ENCODE measurements at regions not wholly inside any gene's neighbourhood (a gene's known extent, or its start where the extent isn't known, plus 50 kb on each side); places are given as distances from the start of the nearest gene placed in this dataset.

- no peak for DNase-seq (ENCODE audit: extremely low spot score)
- no peak for TF ChIP-seq CTCF (IDR thresholded peaks at IDR 0.05; ENCODE audit: control extremely low read depth, extremely low read depth, low read depth, missing control alignments)
- ChIA-PET CTCF (interaction anchor here (0.6 to 6.7 kb wide), 17 partner anchors 8 to 84 kb away, joined by 3 to 97 read pairs (median 11); no protein-coding TSS in a partner anchor), POLR2A (interaction anchor here (1.0 to 1.4 kb wide), 3 partner anchors 12 to 40 kb away, joined by 3 to 5 read pairs (median 4); no protein-coding TSS in a partner anchor)
Observed at GRCh38 chr7:130958846-130959245, 224.8 kb upstream of the KLF14 start.

- ChIA-PET POLR2A (interaction anchor here (0.9 to 1.4 kb wide), 4 partner anchors 10 to 30 kb away, joined by 4 read pairs; no protein-coding TSS in a partner anchor), CTCF (interaction anchor here (1.0 to 6.7 kb wide), 23 partner anchors 11 to 81 kb away, joined by 3 to 97 read pairs (median 6); no protein-coding TSS in a partner anchor)
- no peak for DNase-seq (ENCODE audit: extremely low spot score)
Observed at GRCh38 chr7:130959743-130960207, 225.8 kb upstream of the KLF14 start.

GRCh38 chr7:130960208-130960988, 226.4 kb upstream of the KLF14 start:
- DNase-seq (ENCODE audit: extremely low spot score) = peak; percentile 47
- CTCF ChIA-PET = interaction anchor here (1.0 to 6.7 kb wide), 21 partner anchors 10 to 80 kb away, joined by 3 to 97 read pairs (median 6); no protein-coding TSS in a partner anchor
- no peak for TF ChIP-seq CTCF (IDR thresholded peaks at IDR 0.05; ENCODE audit: control extremely low read depth, extremely low read depth, low read depth, missing control alignments)
- POLR2A ChIA-PET = interaction anchor here (0.6 to 1.4 kb wide), 5 partner anchors 9 to 50 kb away, joined by 3 to 4 read pairs (median 4); no protein-coding TSS in a partner anchor

More at GRCh38 chr7:130959743-130960207, 225.8 kb upstream of the KLF14 start:
- TF ChIP-seq CTCF (IDR thresholded peaks at IDR 0.05; ENCODE audit: control extremely low read depth, extremely low read depth, low read depth, missing control alignments) = peak; percentile 57

- ChIA-PET POLR2A (interaction anchor here (0.6 kb wide), 1 partner anchor 51 kb away, joined by 3 read pairs; no protein-coding TSS in a partner anchor), CTCF (interaction anchor here (1.0 to 6.7 kb wide), 16 partner anchors 10 to 79 kb away, joined by 3 to 97 read pairs (median 6); no protein-coding TSS in a partner anchor)
- TF ChIP-seq CTCF (IDR thresholded peaks at IDR 0.05; ENCODE audit: control extremely low read depth, extremely low read depth, low read depth, missing control alignments) = no peak
- DNase-seq (ENCODE audit: extremely low spot score) = peak; percentile 73
Observed at GRCh38 chr7:130961128-130961601, 227.2 kb upstream of the KLF14 start.

GRCh38 chr7:130962109-130962508, 228.1 kb upstream of the KLF14 start:
- CTCF ChIA-PET = interaction anchor here (1.4 to 3.9 kb wide), 4 partner anchors 9 to 78 kb away, joined by 6 to 25 read pairs (median 20); no protein-coding TSS in a partner anchor
- DNase-seq (ENCODE audit: extremely low spot score) = no peak
- POLR2A ChIA-PET = no interaction called here
- no peak for TF ChIP-seq CTCF (IDR thresholded peaks at IDR 0.05; ENCODE audit: control extremely low read depth, extremely low read depth, low read depth, missing control alignments)

- DNase-seq (ENCODE audit: extremely low spot score) = no peak
- ChIA-PET POLR2A (no interaction called here), CTCF (interaction anchor here (0.8 to 3.4 kb wide), 2 partner anchors 19 to 77 kb away, joined by 3 to 20 read pairs; no protein-coding TSS in a partner anchor)
- TF ChIP-seq CTCF (IDR thresholded peaks at IDR 0.05; ENCODE audit: control extremely low read depth, extremely low read depth, low read depth, missing control alignments) = no peak
Observed at GRCh38 chr7:130963339-130963738, 229.3 kb upstream of the KLF14 start.
